GM12878 (cell line): ENCODE measurements at regions not wholly inside any gene's neighbourhood (a gene's known extent, or its start where the extent isn't known, plus 50 kb on each side); places are given as distances from the start of the nearest gene placed in this dataset.

Experiments
- DPF2 ChIP-seq: fragments of 450-650 bp; IDR thresholded peaks from 2 replicates; pipeline ENCODE4 v1.6.1; 2017; ENCODE audit warnings: mild to moderate bottlenecking
- SPI1 ChIP-seq: IDR thresholded peaks from 2 replicates; pipeline ENCODE4 v1.6.1; 2011; ENCODE audit warnings: low read depth, mild to moderate bottlenecking, low read length, moderate library complexity, borderline replicate concordance; ENCODE audit not compliant: insufficient read depth
- ZBTB11 ChIP-seq: fragments of 450-650 bp; formaldehyde crosslinking; IDR thresholded peaks from 2 replicates; pipeline ENCODE4 v1.5.0; 2022; ENCODE audit warnings: mild to moderate bottlenecking, missing genetic modification characterization
- TF ChIP-seq, protein P1 (sequence below): fragments of 450-650 bp; IDR thresholded peaks from 2 replicates; pipeline ENCODE4 v1.6.1; 2017; ENCODE audit warnings: mild to moderate bottlenecking, moderate library complexity

DNA sequence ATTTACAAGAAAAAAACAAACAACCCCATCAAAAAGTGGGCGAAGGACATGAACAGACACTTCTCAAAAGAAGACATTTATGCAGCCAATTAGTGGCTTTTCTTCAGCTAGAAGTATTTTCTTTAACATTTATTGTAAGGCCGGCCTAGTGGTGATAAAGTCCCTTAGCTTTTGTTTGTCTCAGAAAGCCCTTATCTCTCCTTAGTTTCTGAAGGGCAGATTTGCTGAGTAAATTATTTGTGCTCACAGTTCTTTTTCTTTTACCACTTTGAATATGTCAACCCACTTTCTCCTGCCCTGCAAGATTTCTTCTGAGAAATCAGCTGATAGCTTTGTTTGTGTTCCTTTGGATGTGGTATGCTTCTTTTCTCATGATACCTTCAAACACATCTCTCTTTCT, 344.0 kb upstream of the SYNCRIP start (continued):
- TF ChIP-seq, protein P1, sequence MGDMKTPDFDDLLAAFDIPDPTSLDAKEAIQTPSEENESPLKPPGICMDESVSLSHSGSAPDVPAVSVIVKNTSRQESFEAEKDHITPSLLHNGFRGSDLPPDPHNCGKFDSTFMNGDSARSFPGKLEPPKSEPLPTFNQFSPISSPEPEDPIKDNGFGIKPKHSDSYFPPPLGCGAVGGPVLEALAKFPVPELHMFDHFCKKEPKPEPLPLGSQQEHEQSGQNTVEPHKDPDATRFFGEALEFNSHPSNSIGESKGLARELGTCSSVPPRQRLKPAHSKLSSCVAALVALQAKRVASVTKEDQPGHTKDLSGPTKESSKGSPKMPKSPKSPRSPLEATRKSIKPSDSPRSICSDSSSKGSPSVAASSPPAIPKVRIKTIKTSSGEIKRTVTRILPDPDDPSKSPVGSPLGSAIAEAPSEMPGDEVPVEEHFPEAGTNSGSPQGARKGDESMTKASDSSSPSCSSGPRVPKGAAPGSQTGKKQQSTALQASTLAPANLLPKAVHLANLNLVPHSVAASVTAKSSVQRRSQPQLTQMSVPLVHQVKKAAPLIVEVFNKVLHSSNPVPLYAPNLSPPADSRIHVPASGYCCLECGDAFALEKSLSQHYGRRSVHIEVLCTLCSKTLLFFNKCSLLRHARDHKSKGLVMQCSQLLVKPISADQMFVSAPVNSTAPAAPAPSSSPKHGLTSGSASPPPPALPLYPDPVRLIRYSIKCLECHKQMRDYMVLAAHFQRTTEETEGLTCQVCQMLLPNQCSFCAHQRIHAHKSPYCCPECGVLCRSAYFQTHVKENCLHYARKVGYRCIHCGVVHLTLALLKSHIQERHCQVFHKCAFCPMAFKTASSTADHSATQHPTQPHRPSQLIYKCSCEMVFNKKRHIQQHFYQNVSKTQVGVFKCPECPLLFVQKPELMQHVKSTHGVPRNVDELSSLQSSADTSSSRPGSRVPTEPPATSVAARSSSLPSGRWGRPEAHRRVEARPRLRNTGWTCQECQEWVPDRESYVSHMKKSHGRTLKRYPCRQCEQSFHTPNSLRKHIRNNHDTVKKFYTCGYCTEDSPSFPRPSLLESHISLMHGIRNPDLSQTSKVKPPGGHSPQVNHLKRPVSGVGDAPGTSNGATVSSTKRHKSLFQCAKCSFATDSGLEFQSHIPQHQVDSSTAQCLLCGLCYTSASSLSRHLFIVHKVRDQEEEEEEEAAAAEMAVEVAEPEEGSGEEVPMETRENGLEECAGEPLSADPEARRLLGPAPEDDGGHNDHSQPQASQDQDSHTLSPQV: no peak
- TF ChIP-seq ZBTB11 (CRISPR knock-in tag) (no peak), SPI1 (no peak), DPF2 (no peak)
